GM23338 (cell line): ENCODE measurements at regions not wholly inside any gene's neighbourhood (a gene's known extent, or its start where the extent isn't known, plus 50 kb on each side); places are given as distances from the start of the nearest gene placed in this dataset.

Source experiments
- CTCF ChIP-seq, 2 experiments: fragments of 200-600 bp in 1 of 2; sonication (generic) in 1 of 2; conservative IDR thresholded peaks; 2 replicates each; pipeline versions ENCODE4 v1.5.1 to v1.6.1; 2016 to 2017; ENCODE audit warnings: antibody characterized with exemption in 2 of 2, low read depth in 2 of 2, mild to moderate bottlenecking in 2 of 2, moderate library complexity in 1 of 2
- ETS1 ChIP-seq: IDR thresholded peaks from 2 replicates; pipeline ENCODE4 v1.6.1; 2016; ENCODE audit warnings: antibody characterized with exemption
- EZH2 ChIP-seq: fragments of 200-600 bp; sonication (generic); IDR thresholded peaks from one replicate; pipeline ENCODE4 v1.8.0; 2017; ENCODE audit warnings: antibody characterized with exemption, mild to moderate bottlenecking, low read depth; ENCODE audit not compliant: unreplicated experiment
- EZH2phosphoT487 ChIP-seq: fragments of 200-600 bp; sonication (generic); IDR thresholded peaks from one replicate; pipeline ENCODE4 v1.8.1; 2018; ENCODE audit warnings: antibody characterized with exemption; ENCODE audit not compliant: unreplicated experiment
- JUNB ChIP-seq: IDR thresholded peaks from one replicate; pipeline ENCODE4 v1.6.1; 2016; ENCODE audit warnings: antibody characterized with exemption; ENCODE audit not compliant: unreplicated experiment
- POLR2AphosphoS5 ChIP-seq: IDR thresholded peaks from 2 replicates; pipeline ENCODE4 v1.6.1; 2016; ENCODE audit warnings: antibody characterized with exemption, low read depth
- REST ChIP-seq: IDR thresholded peaks from one replicate; pipeline ENCODE4 v1.6.1; 2018; ENCODE audit warnings: antibody characterized with exemption; ENCODE audit not compliant: unreplicated experiment
- STAT1 ChIP-seq: IDR thresholded peaks from one replicate; pipeline ENCODE4 v1.6.1; 2016; ENCODE audit warnings: antibody characterized with exemption; ENCODE audit not compliant: unreplicated experiment
- ZNF331 ChIP-seq: fragments of 250-450 bp; sonication (Bioruptor Pico); IDR thresholded peaks from 2 replicates; pipeline ENCODE4 v1.5.0; 2020; ENCODE audit warnings: low read depth, mild to moderate bottlenecking, moderate library complexity
- ZNF462 ChIP-seq: fragments of 250-450 bp; sonication (Bioruptor Pico); IDR thresholded peaks from 2 replicates; pipeline ENCODE4 v1.5.0; 2020; ENCODE audit warnings: mild to moderate bottlenecking, moderate library complexity

GRCh38 chr1:229714306-229714705 lies 88.3 kb downstream of the URB2 start:
- TF ChIP-seq CTCF (conservative IDR thresholded peaks at IDR 0.05; ENCODE audit: low read depth in 2 of 2) (no peak), REST (no peak), EZH2 (no peak), ZNF462 (CRISPR knock-in tag) (no peak), POLR2AphosphoS5 (no peak), EZH2phosphoT487 (no peak), ZNF331 (no peak), ETS1 (no peak), STAT1 (no peak), JUNB (no peak)
